SK-MEL-5 (cell line): ENCODE measurements at regions not wholly inside any gene's neighbourhood (a gene's known extent, or its start where the extent isn't known, plus 50 kb on each side); places are given as distances from the start of the nearest gene placed in this dataset.
"Not testable (repeated sequence)": the region's sequence is repeated elsewhere in the genome, so short reads cannot be mapped to it uniquely, and the experiment has no call there.

ENCODE experiments used
- DNase-seq: peaks from one replicate; pipeline ENCODE4 v3.0.0-alpha.2; 2016; ENCODE audit warnings: low read depth, low spot score
- in situ Hi-C: cut with HindIII; loops from 2 replicates; pipeline ENCODE4 v1.10.0; 2016; ENCODE audit warnings: low sequenced_read_pairs, high pct_unique_total_duplicates, low pct_unique_long_range_greater_than_20kb

GRCh38 chr20:55937283-55937682 is 68.0 kb downstream of the CBLN4 start:
- no peak for DNase-seq
- in situ Hi-C loops: no loop called here

- in situ Hi-C loops: no loop called here
Observed at GRCh38 chr20:55936209-55936595, 69.1 kb downstream of the CBLN4 start.

GRCh38 chr20:55935448-55936208 is 69.7 kb downstream of the CBLN4 start:
- no peak for DNase-seq
- in situ Hi-C loops: no loop called here

More at GRCh38 chr20:55936209-55936595, 69.1 kb downstream of the CBLN4 start:
- no peak for DNase-seq

GRCh38 chr20:55934146-55934545 is 71.2 kb downstream of the CBLN4 start:
- no peak for DNase-seq

GRCh38 chr20:55930876-55931275 is 74.4 kb downstream of the CBLN4 start:
- DNase-seq, in situ Hi-C loops: not testable (repeated sequence)

More at GRCh38 chr20:55934146-55934545, 71.2 kb downstream of the CBLN4 start:
- in situ Hi-C loops: no loop called here

GRCh38 chr20:55928266-55928665 is 77.1 kb downstream of the CBLN4 start:
- DNase-seq: no peak
- in situ Hi-C loops: no loop called here

- DNase-seq: no peak
- in situ Hi-C loops: no loop called here
Observed at GRCh38 chr20:55919956-55920355, 85.4 kb downstream of the CBLN4 start.

- in situ Hi-C loops: no loop called here
- no peak for DNase-seq
Observed at GRCh38 chr20:55919319-55919718, 86.0 kb downstream of the CBLN4 start.

- DNase-seq: no peak
- in situ Hi-C loops: no loop called here
Observed at GRCh38 chr20:55918471-55918870, 86.8 kb downstream of the CBLN4 start.

- in situ Hi-C loops: no loop called here
- no peak for DNase-seq
Observed at GRCh38 chr20:55893031-55893430, 112.3 kb downstream of the CBLN4 start.

GRCh38 chr20:55888685-55889084 is 116.6 kb downstream of the CBLN4 start:
- in situ Hi-C loops: no loop called here
- DNase-seq: peak; percentile 61

- in situ Hi-C loops: no loop called here
- no peak for DNase-seq
Observed at GRCh38 chr20:55882910-55883309, 122.4 kb downstream of the CBLN4 start.

GRCh38 chr20:55882286-55882685 is 123.0 kb downstream of the CBLN4 start:
- in situ Hi-C loops: no loop called here
- no peak for DNase-seq

- in situ Hi-C loops: no loop called here
- DNase-seq: no peak
Observed at GRCh38 chr20:55881204-55881603, 124.1 kb downstream of the CBLN4 start.

GRCh38 chr20:55880361-55880760 is 125.0 kb downstream of the CBLN4 start:
- in situ Hi-C loops: no loop called here
- DNase-seq: no peak

GRCh38 chr20:55855052-55855451 is 150.3 kb downstream of the CBLN4 start:
- DNase-seq: no peak
- in situ Hi-C loops: no loop called here

- DNase-seq: no peak
- in situ Hi-C loops: no loop called here
Observed at GRCh38 chr20:55830121-55830827, 175.0 kb downstream of the CBLN4 start.

- in situ Hi-C loops: no loop called here
- no peak for DNase-seq
Observed at GRCh38 chr20:55805138-55805537, 200.2 kb downstream of the CBLN4 start.
